RWPE1 (cell line): ENCODE measurements at regions not wholly inside any gene's neighbourhood (a gene's known extent, or its start where the extent isn't known, plus 50 kb on each side); places are given as distances from the start of the nearest gene placed in this dataset.

Experiments
- CTCF ChIA-PET: fragments of 350-600 bp; sonication (Branson Sonifier 250); formaldehyde crosslinking; extraction: SDS; loops from one replicate; lab custom pipeline; 2021; lab: Yijun Ruan, JAX
- POLR2A ChIA-PET: fragments of 400-600 bp; formaldehyde crosslinking; extraction: SDS; loops from one replicate; lab custom pipeline; 2020; ENCODE audit warnings: antibody characterized with exemption; ENCODE audit not compliant: low non-redundant PET; lab: Yijun Ruan, JAX
- DNase-seq: peaks from one replicate; pipeline ENCODE4 v3.0.0; 2012; ENCODE audit warnings: low spot score
- H3K27ac ChIP-seq: fragments of 450-650 bp; 2 replicates; pipeline ENCODE4 v1.5.1; 2017
- CTCF ChIP-seq: fragments of 450-650 bp; conservative IDR thresholded peaks from 2 replicates; pipeline ENCODE4 v1.5.1; 2017; ENCODE audit warnings: low read depth, mild to moderate bottlenecking

- H3K27ac ChIP-seq: no peak overlapping the region
- DNase-seq: no peak
- no peak for TF ChIP-seq CTCF
- CTCF ChIA-PET: no interaction called here
- POLR2A ChIA-PET: no interaction called here
Measured at GRCh38 chr2:199707593-199708185, 143.3 kb downstream of the FTCDNL1 start.

- DNase-seq: no peak
- ChIA-PET POLR2A (no interaction called here), CTCF (interaction anchor here (0.6 to 1.9 kb wide), 3 partner anchors 29 to 235 kb away, joined by 3 to 19 read pairs (median 4); no protein-coding TSS in a partner anchor)
- no peak overlapping the region for H3K27ac ChIP-seq
- TF ChIP-seq CTCF: no peak
Measured at GRCh38 chr2:199705538-199705937, 145.5 kb downstream of the FTCDNL1 start.

GRCh38 chr2:199704358-199705238 is 146.4 kb downstream of the FTCDNL1 start:
- CTCF ChIA-PET: interaction anchor here (0.5 to 1.9 kb wide), 17 partner anchors 8 to 772 kb away, joined by 3 to 19 read pairs (median 4); no protein-coding TSS in a partner anchor
- TF ChIP-seq CTCF: peak; percentile 55
- DNase-seq: peak; percentile 73
- POLR2A ChIA-PET: interaction anchor here (0.5 kb wide), 1 partner anchor 141 kb away, joined by 5 read pairs; no protein-coding TSS in a partner anchor
- no peak overlapping the region for H3K27ac ChIP-seq

- no peak for DNase-seq
- H3K27ac ChIP-seq: no peak overlapping the region
- no peak for TF ChIP-seq CTCF
- CTCF ChIA-PET: interaction anchor here (1.7 kb wide), 1 partner anchor 159 kb away, joined by 10 read pairs; no protein-coding TSS in a partner anchor
- POLR2A ChIA-PET: no interaction called here
Measured at GRCh38 chr2:199703199-199703598, 147.8 kb downstream of the FTCDNL1 start.

- H3K27ac ChIP-seq: no peak overlapping the region
- POLR2A ChIA-PET: no interaction called here
- DNase-seq: no peak
- no peak for TF ChIP-seq CTCF
- CTCF ChIA-PET: no interaction called here
Measured at GRCh38 chr2:199697469-199697868, 153.5 kb downstream of the FTCDNL1 start.

GRCh38 chr2:199696048-199696447 is 154.9 kb downstream of the FTCDNL1 start:
- H3K27ac ChIP-seq: no peak overlapping the region
- ChIA-PET POLR2A (no interaction called here), CTCF (interaction anchor here (1.0 to 1.1 kb wide), 2 partner anchors 8 to 43 kb away, joined by 3 to 9 read pairs; no protein-coding TSS in a partner anchor)
- DNase-seq: no peak
- no peak for TF ChIP-seq CTCF
